Osteocyte (in vitro differentiated cells): ENCODE measurements at regions not wholly inside any gene's neighbourhood (a gene's known extent, or its start where the extent isn't known, plus 50 kb on each side); places are given as distances from the start of the nearest gene placed in this dataset.

Source experiments
- DNase-seq: peaks from one replicate; pipeline ENCODE4 v3.0.0; 2021; ENCODE audit warnings: mixed read lengths; ENCODE audit not compliant: unreplicated experiment; ENCODE audit errors: extremely low spot score
- H3K27ac Mint-ChIP-seq: one replicate; pipeline ENCODE4 v1.8.0; 2021; ENCODE audit warnings: mild to moderate bottlenecking, mixed read lengths; ENCODE audit not compliant: unreplicated experiment
- H3K27me3 Mint-ChIP-seq: one replicate; pipeline ENCODE4 v1.8.0; 2021; ENCODE audit warnings: mixed read lengths; ENCODE audit not compliant: unreplicated experiment
- H3K36me3 Mint-ChIP-seq: one replicate; pipeline ENCODE4 v1.8.0; 2021; ENCODE audit warnings: mixed read lengths; ENCODE audit not compliant: unreplicated experiment
- H3K4me1 Mint-ChIP-seq: one replicate; pipeline ENCODE4 v1.8.0; 2021; ENCODE audit warnings: mixed read lengths; ENCODE audit not compliant: unreplicated experiment
- H3K4me3 Mint-ChIP-seq: one replicate; pipeline ENCODE4 v1.8.0; 2021; ENCODE audit warnings: mild to moderate bottlenecking, moderate library complexity, mixed read lengths; ENCODE audit not compliant: unreplicated experiment
- H3K9me3 Mint-ChIP-seq: one replicate; pipeline ENCODE4 v1.8.0; 2021; ENCODE audit warnings: mixed read lengths; ENCODE audit not compliant: unreplicated experiment
- TF ChIP-seq, protein P1 (sequence below): fragments of 200-600 bp; sonication (generic); IDR thresholded peaks from 2 replicates; pipeline ENCODE4 v1.5.0; 2021; ENCODE audit warnings: antibody characterized with exemption, mild to moderate bottlenecking, moderate library complexity

DNA sequence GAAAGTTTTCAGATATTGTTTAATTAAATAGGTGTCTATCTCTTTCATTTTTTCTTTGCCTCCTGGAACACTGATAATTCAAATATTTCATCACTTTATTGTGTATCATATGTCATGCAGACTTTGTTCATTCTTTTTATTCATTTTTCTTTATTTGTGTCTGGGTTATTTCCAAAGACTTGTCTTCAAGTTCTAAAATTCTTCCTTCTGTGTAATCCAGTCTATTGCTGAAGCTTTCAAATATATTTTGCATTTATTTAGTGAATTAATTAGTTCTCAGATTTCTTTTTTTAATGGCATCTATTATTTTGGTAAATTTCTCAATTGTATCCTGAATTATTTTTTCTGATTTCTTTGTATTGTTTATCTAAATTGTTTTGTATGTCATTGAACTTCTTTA lies 70.1 kb downstream of the ZNF330 start:
- peaks cover 17% of the 10 kb centered on the region for H3K9me3 Mint-ChIP-seq
- TF ChIP-seq, protein P1, sequence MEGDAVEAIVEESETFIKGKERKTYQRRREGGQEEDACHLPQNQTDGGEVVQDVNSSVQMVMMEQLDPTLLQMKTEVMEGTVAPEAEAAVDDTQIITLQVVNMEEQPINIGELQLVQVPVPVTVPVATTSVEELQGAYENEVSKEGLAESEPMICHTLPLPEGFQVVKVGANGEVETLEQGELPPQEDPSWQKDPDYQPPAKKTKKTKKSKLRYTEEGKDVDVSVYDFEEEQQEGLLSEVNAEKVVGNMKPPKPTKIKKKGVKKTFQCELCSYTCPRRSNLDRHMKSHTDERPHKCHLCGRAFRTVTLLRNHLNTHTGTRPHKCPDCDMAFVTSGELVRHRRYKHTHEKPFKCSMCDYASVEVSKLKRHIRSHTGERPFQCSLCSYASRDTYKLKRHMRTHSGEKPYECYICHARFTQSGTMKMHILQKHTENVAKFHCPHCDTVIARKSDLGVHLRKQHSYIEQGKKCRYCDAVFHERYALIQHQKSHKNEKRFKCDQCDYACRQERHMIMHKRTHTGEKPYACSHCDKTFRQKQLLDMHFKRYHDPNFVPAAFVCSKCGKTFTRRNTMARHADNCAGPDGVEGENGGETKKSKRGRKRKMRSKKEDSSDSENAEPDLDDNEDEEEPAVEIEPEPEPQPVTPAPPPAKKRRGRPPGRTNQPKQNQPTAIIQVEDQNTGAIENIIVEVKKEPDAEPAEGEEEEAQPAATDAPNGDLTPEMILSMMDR, result no peak
- no peak overlapping the region for H3K27ac Mint-ChIP-seq
- no peak overlapping the region for H3K4me3 Mint-ChIP-seq
- H3K27me3 Mint-ChIP-seq, result peaks cover 46% of the 10 kb centered on the region
- peaks cover 5% of the 10 kb centered on the region for H3K36me3 Mint-ChIP-seq
- no peaks in the 10 kb centered on the region for H3K4me1 Mint-ChIP-seq
- DNase-seq, result no peak

DNA sequence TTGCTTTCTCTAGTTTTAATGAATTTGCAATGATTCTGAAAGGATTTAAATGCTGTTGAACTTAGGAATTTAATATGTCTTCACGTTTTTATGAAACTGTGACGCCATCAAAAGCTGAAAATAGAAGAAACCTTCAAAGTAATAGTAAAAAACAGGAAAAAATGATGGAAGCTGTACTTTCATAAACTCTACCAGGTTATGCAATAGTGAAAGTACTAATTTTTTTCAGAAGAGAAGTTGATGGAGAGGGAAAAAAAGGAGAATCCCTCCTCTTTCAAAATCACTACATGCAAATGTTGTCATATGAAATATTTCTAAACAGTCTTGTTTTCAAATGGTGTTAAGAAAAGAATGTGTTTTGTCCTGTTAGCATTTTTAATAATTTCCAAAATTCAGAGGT lies 73.6 kb downstream of the ZNF330 start:
- peaks cover 17% of the 10 kb centered on the region for H3K9me3 Mint-ChIP-seq
- H3K4me3 Mint-ChIP-seq, result no peak overlapping the region
- TF ChIP-seq, protein P1, result no peak
- no peaks in the 10 kb centered on the region for H3K4me1 Mint-ChIP-seq
- peaks cover 5% of the 10 kb centered on the region for H3K36me3 Mint-ChIP-seq
- no peak for DNase-seq
- peaks cover 22% of the 10 kb centered on the region for H3K27me3 Mint-ChIP-seq
- no peak overlapping the region for H3K27ac Mint-ChIP-seq

DNA sequence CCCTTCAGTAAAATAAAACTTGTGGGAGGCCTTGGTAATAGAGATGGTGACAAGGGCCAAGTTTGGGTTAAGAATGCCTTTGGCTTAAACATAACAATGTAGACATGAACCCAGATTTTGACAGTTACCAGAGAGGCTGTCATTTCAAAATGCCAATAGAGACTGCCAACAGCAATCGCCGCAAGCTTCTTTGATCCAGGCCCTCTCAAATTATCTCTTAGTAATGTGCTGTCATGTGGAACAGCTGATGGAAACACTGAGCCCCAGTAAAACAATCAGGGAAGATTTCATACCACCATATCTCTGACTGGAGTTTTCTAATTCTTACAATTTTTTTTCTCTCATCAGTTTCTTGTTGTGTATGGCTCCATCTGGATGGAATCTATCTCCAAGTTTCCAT lies 80.5 kb downstream of the ZNF330 start:
- no peaks in the 10 kb centered on the region for H3K9me3 Mint-ChIP-seq
- peaks cover 8% of the 10 kb centered on the region for H3K27me3 Mint-ChIP-seq
- DNase-seq, result no peak
- no peak overlapping the region for H3K4me3 Mint-ChIP-seq
- no peaks in the 10 kb centered on the region for H3K4me1 Mint-ChIP-seq
- TF ChIP-seq, protein P1, result no peak
- H3K27ac Mint-ChIP-seq, result no peak overlapping the region
- no peaks in the 10 kb centered on the region for H3K36me3 Mint-ChIP-seq

DNA sequence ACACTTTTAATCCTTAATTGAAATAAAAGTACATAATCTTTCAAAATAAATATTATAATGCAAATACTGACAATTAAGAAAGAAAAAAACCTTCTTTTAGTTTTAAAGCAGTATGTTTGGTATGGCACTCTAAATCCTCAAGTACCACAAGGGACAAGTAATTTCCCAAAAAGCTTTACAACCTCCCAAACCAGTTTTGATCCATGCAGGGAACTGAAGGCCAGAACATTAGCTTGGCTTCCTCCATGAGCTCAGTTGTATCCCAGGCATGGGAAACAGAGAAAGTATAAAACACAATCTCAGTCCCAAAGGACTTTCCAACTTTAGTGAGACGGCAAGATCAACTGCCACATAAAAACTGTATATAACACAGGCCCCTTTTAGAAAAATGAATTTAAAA lies 82.2 kb downstream of the ZNF330 start:
- Mint-ChIP-seq H3K4me3 (no peak overlapping the region), H3K27ac (no peak overlapping the region), H3K9me3 (no peaks in the 10 kb centered on the region), H3K36me3 (no peaks in the 10 kb centered on the region), H3K27me3 (peaks cover 13% of the 10 kb centered on the region), H3K4me1 (peaks cover 5% of the 10 kb centered on the region)
- no peak for DNase-seq
- TF ChIP-seq, protein P1, result no peak

DNA sequence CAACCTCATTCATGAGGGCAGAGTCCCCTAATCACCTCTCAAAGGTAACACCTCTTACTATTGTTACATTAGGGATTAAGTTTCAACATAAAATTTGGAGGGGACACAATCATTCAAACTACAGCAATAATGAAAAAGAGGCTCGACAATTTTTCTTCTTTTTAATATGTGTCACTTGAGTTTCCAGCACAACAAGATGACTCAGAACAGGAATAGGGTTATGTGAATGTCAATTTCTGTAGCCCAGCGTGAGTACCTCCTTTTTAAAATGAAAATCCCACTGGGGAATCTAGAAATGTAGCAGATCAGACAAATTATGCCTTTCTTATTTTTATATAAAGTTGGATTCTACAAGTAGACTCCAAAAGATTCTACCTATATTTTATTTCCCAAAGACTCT lies 83.7 kb downstream of the ZNF330 start:
- no peak overlapping the region for H3K27ac Mint-ChIP-seq

More for the DNA sequence above, 83.7 kb downstream of the ZNF330 start:
- Mint-ChIP-seq H3K4me3 (no peak overlapping the region), H3K36me3 (no peaks in the 10 kb centered on the region), H3K27me3 (peaks cover 11% of the 10 kb centered on the region), H3K9me3 (no peaks in the 10 kb centered on the region), H3K4me1 (peaks cover 5% of the 10 kb centered on the region)
- no peak for DNase-seq
- TF ChIP-seq, protein P1, result no peak
